GM12865 (cell line): ENCODE measurements at regions not wholly inside any gene's neighbourhood (a gene's known extent, or its start where the extent isn't known, plus 50 kb on each side); places are given as distances from the start of the nearest gene placed in this dataset.

Experiments used
- DNase-seq: peaks from one replicate; pipeline ENCODE4 v3.0.0; 2010; ENCODE audit warnings: low read depth
- H3K4me3 ChIP-seq: 2 replicates; pipeline ENCODE4 v1.5.1; 2011; ENCODE audit warnings: mild to moderate bottlenecking, low read depth, low read length, control low read depth
- TF ChIP-seq, protein P1 (sequence below): IDR thresholded peaks from 2 replicates; pipeline ENCODE4 v1.5.1; 2011; ENCODE audit warnings: low read length, control low read depth, low read depth, inconsistent platforms; ENCODE audit not compliant: insufficient read depth; ENCODE audit errors: missing control alignments

- no peak overlapping the region for H3K4me3 ChIP-seq
- TF ChIP-seq, protein P1, sequence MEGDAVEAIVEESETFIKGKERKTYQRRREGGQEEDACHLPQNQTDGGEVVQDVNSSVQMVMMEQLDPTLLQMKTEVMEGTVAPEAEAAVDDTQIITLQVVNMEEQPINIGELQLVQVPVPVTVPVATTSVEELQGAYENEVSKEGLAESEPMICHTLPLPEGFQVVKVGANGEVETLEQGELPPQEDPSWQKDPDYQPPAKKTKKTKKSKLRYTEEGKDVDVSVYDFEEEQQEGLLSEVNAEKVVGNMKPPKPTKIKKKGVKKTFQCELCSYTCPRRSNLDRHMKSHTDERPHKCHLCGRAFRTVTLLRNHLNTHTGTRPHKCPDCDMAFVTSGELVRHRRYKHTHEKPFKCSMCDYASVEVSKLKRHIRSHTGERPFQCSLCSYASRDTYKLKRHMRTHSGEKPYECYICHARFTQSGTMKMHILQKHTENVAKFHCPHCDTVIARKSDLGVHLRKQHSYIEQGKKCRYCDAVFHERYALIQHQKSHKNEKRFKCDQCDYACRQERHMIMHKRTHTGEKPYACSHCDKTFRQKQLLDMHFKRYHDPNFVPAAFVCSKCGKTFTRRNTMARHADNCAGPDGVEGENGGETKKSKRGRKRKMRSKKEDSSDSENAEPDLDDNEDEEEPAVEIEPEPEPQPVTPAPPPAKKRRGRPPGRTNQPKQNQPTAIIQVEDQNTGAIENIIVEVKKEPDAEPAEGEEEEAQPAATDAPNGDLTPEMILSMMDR: no peak
- no peak for DNase-seq
Observed at GRCh38 chr21:32193098-32193465, 85.8 kb downstream of the MIS18A start.

GRCh38 chr21:32192291-32193097 lies 86.4 kb downstream of the MIS18A start:
- no peak overlapping the region for H3K4me3 ChIP-seq
- no peak for DNase-seq
- TF ChIP-seq, protein P1: no peak

- peak; percentile 40 for DNase-seq
- TF ChIP-seq, protein P1: no peak
- no peak overlapping the region for H3K4me3 ChIP-seq
Observed at GRCh38 chr21:32190493-32191144, 88.2 kb downstream of the MIS18A start.

GRCh38 chr21:32189688-32190483 lies 89.0 kb downstream of the MIS18A start:
- H3K4me3 ChIP-seq: no peak overlapping the region
- TF ChIP-seq, protein P1: no peak
- DNase-seq: no peak

DNA sequence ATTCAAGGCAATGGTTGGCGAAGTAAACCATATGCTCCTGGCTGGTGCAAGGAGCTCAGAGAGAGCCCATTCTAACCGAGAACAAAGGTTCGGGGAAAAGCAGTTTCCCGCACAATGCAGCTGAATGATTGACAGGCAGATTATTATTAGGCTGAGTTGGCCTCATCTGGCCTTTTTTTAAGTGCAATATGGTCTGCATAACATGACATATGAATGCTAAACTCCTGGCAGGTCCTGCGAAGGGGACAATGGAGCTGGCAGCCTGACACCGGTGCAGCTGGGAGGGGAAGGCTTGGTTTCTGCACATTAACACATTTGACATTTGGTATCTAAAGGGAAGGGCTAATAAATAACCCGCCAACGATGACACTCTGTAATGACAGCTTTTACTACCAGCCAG lies 92.0 kb downstream of the MIS18A start:
- TF ChIP-seq, protein P1: no peak
- no peak overlapping the region for H3K4me3 ChIP-seq
- DNase-seq: no peak

- TF ChIP-seq, protein P1: no peak
- no peak for DNase-seq
- no peak overlapping the region for H3K4me3 ChIP-seq
Observed at GRCh38 chr21:32185726-32186125, 93.1 kb downstream of the MIS18A start.
